H9 (cell line): ENCODE measurements at regions not wholly inside any gene's neighbourhood (a gene's known extent, or its start where the extent isn't known, plus 50 kb on each side); places are given as distances from the start of the nearest gene placed in this dataset.

Experiments
- DNase-seq: peaks from one replicate; pipeline ENCODE4 v3.0.0-alpha.2; 2017
- H2AFZ ChIP-seq: one replicate; pipeline ENCODE4 v1.6.1; 2013; ENCODE audit warnings: mild to moderate bottlenecking, low read length, control low read depth, moderate library complexity
- H2AK5ac ChIP-seq: 2 replicates; pipeline ENCODE4 v1.6.1; 2013; ENCODE audit warnings: low read length, control low read depth, mixed read lengths; ENCODE audit not compliant: insufficient read length
- H2BK120ac ChIP-seq: one replicate; pipeline ENCODE4 v1.6.1; 2013; ENCODE audit warnings: low read depth, mild to moderate bottlenecking, low read length, control low read depth, inconsistent platforms; ENCODE audit not compliant: poor library complexity, severe bottlenecking
- H2BK12ac ChIP-seq: 2 replicates; pipeline ENCODE4 v1.6.1; 2013; ENCODE audit warnings: low read length, control low read depth, mixed read lengths, low read depth; ENCODE audit not compliant: insufficient read length
- H2BK15ac ChIP-seq: 2 replicates; pipeline ENCODE4 v1.6.1; 2013; ENCODE audit warnings: low read depth, low read length, control low read depth
- H2BK20ac ChIP-seq: one replicate; pipeline ENCODE4 v1.6.1; 2013; ENCODE audit warnings: low read depth, mild to moderate bottlenecking, low read length, control low read depth, inconsistent platforms; ENCODE audit not compliant: poor library complexity, severe bottlenecking
- H2BK5ac ChIP-seq: 2 replicates; pipeline ENCODE4 v1.6.1; 2013; ENCODE audit warnings: low read length, control low read depth, mixed read lengths; ENCODE audit not compliant: insufficient read length
- H3K14ac ChIP-seq: 2 replicates; pipeline ENCODE4 v1.6.1; 2013; ENCODE audit warnings: low read length, control low read depth; ENCODE audit not compliant: insufficient read depth
- H3K18ac ChIP-seq: 2 replicates; pipeline ENCODE4 v1.6.1; 2013; ENCODE audit warnings: low read depth, mild to moderate bottlenecking, mixed read lengths, low read length, control low read depth; ENCODE audit not compliant: insufficient read length
- H3K23ac ChIP-seq: 2 replicates; pipeline ENCODE4 v1.6.1; 2013; ENCODE audit warnings: low read length, control low read depth, mixed read lengths, low read depth; ENCODE audit not compliant: insufficient read length
- H3K23me2 ChIP-seq: 2 replicates; pipeline ENCODE4 v1.6.1; 2013; ENCODE audit warnings: low read depth, mild to moderate bottlenecking, mixed read lengths, low read length, control low read depth; ENCODE audit not compliant: insufficient read length, poor library complexity, severe bottlenecking
- H3K27ac ChIP-seq: 2 replicates; pipeline ENCODE4 v1.5.1; 2013; ENCODE audit warnings: low read length, control low read depth, mixed read lengths, low read depth; ENCODE audit not compliant: insufficient read length
- H3K27me3 ChIP-seq: 2 replicates; pipeline ENCODE4 v1.6.1; 2013; ENCODE audit warnings: low read length, control low read depth, inconsistent platforms; ENCODE audit not compliant: insufficient read depth
- H3K4ac ChIP-seq: 2 replicates; pipeline ENCODE4 v1.6.1; 2013; ENCODE audit warnings: low read depth, mild to moderate bottlenecking, control low read depth, inconsistent platforms, low read length, moderate library complexity
- H3K4me1 ChIP-seq: 2 replicates; pipeline ENCODE4 v1.6.1; 2013; ENCODE audit warnings: low read length, control low read depth, inconsistent platforms; ENCODE audit not compliant: insufficient read depth
- H3K4me2 ChIP-seq: 2 replicates; pipeline ENCODE4 v1.6.1; 2013; ENCODE audit warnings: low read length, control low read depth, mixed read lengths; ENCODE audit not compliant: insufficient read length, insufficient read depth
- H3K56ac ChIP-seq: 2 replicates; pipeline ENCODE4 v1.6.1; 2013; ENCODE audit warnings: low read depth, mild to moderate bottlenecking, mixed read lengths, low read length, control low read depth; ENCODE audit not compliant: insufficient read length
- H3K79me1 ChIP-seq: 2 replicates; pipeline ENCODE4 v1.6.1; 2013; ENCODE audit warnings: low read depth, mild to moderate bottlenecking, moderate library complexity, low read length, control low read depth, inconsistent platforms; ENCODE audit not compliant: insufficient read depth, poor library complexity, severe bottlenecking
- H3K79me2 ChIP-seq: 2 replicates; pipeline ENCODE4 v1.6.1; 2013; ENCODE audit warnings: low read length, control low read depth, inconsistent platforms; ENCODE audit not compliant: insufficient read depth
- H3K9ac ChIP-seq: 2 replicates; pipeline ENCODE4 v1.6.1; 2013; ENCODE audit warnings: low read length, control low read depth, mixed read lengths; ENCODE audit not compliant: insufficient read length; ENCODE audit errors: extremely low read depth
- H3K9me3 ChIP-seq: one replicate; pipeline ENCODE4 v1.6.1; 2013; ENCODE audit warnings: low read depth, low read length, inconsistent platforms; ENCODE audit not compliant: control insufficient read depth
- H3T11ph ChIP-seq: one replicate; pipeline ENCODE4 v1.6.1; 2013; ENCODE audit warnings: mild to moderate bottlenecking, low read length, control low read depth, inconsistent platforms
- H4K20me1 ChIP-seq: one replicate; pipeline ENCODE4 v1.6.1; 2013; ENCODE audit not compliant: control insufficient read depth, insufficient read length, insufficient read depth
- H4K5ac ChIP-seq: 2 replicates; pipeline ENCODE4 v1.6.1; 2013; ENCODE audit warnings: low read depth, mild to moderate bottlenecking, mixed read lengths, low read length, control low read depth; ENCODE audit not compliant: insufficient read length
- H4K8ac ChIP-seq: replicated peaks from 2 replicates; pipeline ENCODE4 v1.6.1; 2013; ENCODE audit warnings: low read length, control low read depth, mixed read lengths, low read depth; ENCODE audit not compliant: insufficient read length
- H4K91ac ChIP-seq: 2 replicates; pipeline ENCODE4 v1.6.1; 2013; ENCODE audit warnings: low read depth, mild to moderate bottlenecking, moderate library complexity, mixed read lengths, low read length, control low read depth; ENCODE audit not compliant: insufficient read length
- H3K27ac Mint-ChIP-seq, 3 experiments: 2 replicates in 2 of 3; 3 replicates in 1 of 3; pipeline ENCODE4 v1.8.0; 2020 to 2021; ENCODE audit warnings: mixed read lengths in 3 of 3, mild to moderate bottlenecking in 1 of 3, moderate library complexity in 1 of 3
- H3K27me3 Mint-ChIP-seq: 2 replicates; pipeline ENCODE4 v1.8.0; 2021; ENCODE audit warnings: low read depth, mild to moderate bottlenecking, moderate library complexity, mixed read lengths
- H3K36me3 Mint-ChIP-seq, 3 experiments: 2 replicates in 2 of 3; 3 replicates in 1 of 3; pipeline ENCODE4 v1.8.0; 2020 to 2021; ENCODE audit warnings: low read depth in 3 of 3, mixed read lengths in 3 of 3; ENCODE audit not compliant: insufficient read depth in 1 of 3
- H3K4me1 Mint-ChIP-seq, 2 experiments: 2 replicates each; pipeline ENCODE4 v1.8.0; 2020; ENCODE audit warnings: mixed read lengths in 2 of 2
- H3K4me3 Mint-ChIP-seq, 2 experiments: 2 replicates in 1 of 2; 3 replicates in 1 of 2; pipeline ENCODE4 v1.8.0; 2020 to 2021; ENCODE audit warnings: mild to moderate bottlenecking in 2 of 2, mixed read lengths in 2 of 2, moderate library complexity in 1 of 2
- H3K9me3 Mint-ChIP-seq, 2 experiments: 2 replicates in 1 of 2; 3 replicates in 1 of 2; pipeline ENCODE4 v1.8.0; 2020; ENCODE audit warnings: mild to moderate bottlenecking in 2 of 2, mixed read lengths in 2 of 2, moderate library complexity in 1 of 2
- CTCF ChIP-seq: fragments of 200-600 bp; sonication (generic); conservative IDR thresholded peaks from 3 replicates; pipeline ENCODE4 v1.8.0; 2021; ENCODE audit warnings: antibody characterized with exemption, mild to moderate bottlenecking
- WGBS: extraction: QIAGEN DNeasy Blood & Tissue Kit; methylation state at CpG from one replicate; pipeline ENCODE4 v1.1.7; 2013; ENCODE audit warnings: missing lambda C conversion rate, low lambda C conversion rate, mixed read lengths; ENCODE audit not compliant: insufficient read length; ENCODE audit errors: extremely low coverage; 5-methylcytosine and 5-hydroxymethylcytosine counted together

- Histone ChIP-seq H3K79me1 (no peaks in the 10 kb centered on the region), H3K23me2 (no peaks in the 10 kb centered on the region), H3K4ac (no peak overlapping the region), H3K27ac (no peak overlapping the region), H4K91ac (no peak overlapping the region), H3K27me3 (no peaks in the 10 kb centered on the region), H3K18ac (no peak overlapping the region), H2BK20ac (no peak overlapping the region), H2AK5ac (no peak overlapping the region), H3K14ac (no peak overlapping the region), H2AFZ (no peak overlapping the region), H3K9ac (no peak overlapping the region), H2BK12ac (no peak overlapping the region), H3K79me2 (no peaks in the 10 kb centered on the region), H2BK5ac (no peak overlapping the region), H3K56ac (no peak overlapping the region), H4K5ac (no peak overlapping the region), H3K9me3 (no peaks in the 10 kb centered on the region), H3K23ac (no peak overlapping the region), H2BK15ac (no peak overlapping the region), H4K8ac (no peak overlapping the region), H2BK120ac (no peak overlapping the region), H3K4me1 (no peaks in the 10 kb centered on the region), H4K20me1 (no peaks in the 10 kb centered on the region), H3K4me2 (no peak overlapping the region), H3T11ph (no peak overlapping the region)
- H3K4me1 Mint-ChIP-seq, result peaks cover 2 to 10% of the 10 kb centered on the region in 2 experiments; a peak in 3 of 4 replicates
- no peak for TF ChIP-seq CTCF
- H3K27me3 Mint-ChIP-seq, result no peaks in the 10 kb centered on the region
- H3K36me3 Mint-ChIP-seq, result no peaks in the 10 kb centered on the region
- no peak overlapping the region for H3K27ac Mint-ChIP-seq
- no peaks in the 10 kb centered on the region for H3K9me3 Mint-ChIP-seq
- no peak overlapping the region for H3K4me3 Mint-ChIP-seq
- no peak for DNase-seq
- WGBS, result no CpG with 5 or more reads among the region's 5 CpGs
Observed at GRCh38 chr2:129092956-129093355, 774.3 kb upstream of the HS6ST1 start.
